ENCODE measurements at regions not wholly inside any gene's neighbourhood (a gene's known extent, or its start where the extent isn't known, plus 50 kb on each side); places are given as distances from the start of the nearest gene placed in this dataset.

GRCh38 chr16:82421851-82422250 is 204.9 kb upstream of the CDH13 start:
- TF ChIP-seq TSHZ2 (CRISPR knock-in tag; IDR thresholded peaks at IDR 0.05): no peak
- no peak for TF ChIP-seq ESRRG (CRISPR knock-in tag; IDR thresholded peaks at IDR 0.05)
- no peak for TF ChIP-seq CSDC2 (CRISPR knock-in tag; IDR thresholded peaks at IDR 0.05)
- no peak for TF ChIP-seq GLIS3 (CRISPR knock-in tag; IDR thresholded peaks at IDR 0.05)
- no peak for TF ChIP-seq TOX (CRISPR knock-in tag; IDR thresholded peaks at IDR 0.05; ENCODE audit: borderline replicate concordance)
- TF ChIP-seq CREB5 (CRISPR knock-in tag; IDR thresholded peaks at IDR 0.05; ENCODE audit: low read depth): no peak
- no peak for TF ChIP-seq ZFP3 (CRISPR knock-in tag; IDR thresholded peaks at IDR 0.05)
- TF ChIP-seq ZFP30 (CRISPR knock-in tag; IDR thresholded peaks at IDR 0.05): no peak
- TF ChIP-seq TCF4 (CRISPR knock-in tag; IDR thresholded peaks at IDR 0.05; ENCODE audit: borderline replicate concordance): no peak

All from SK-N-SH treated with all-trans-retinoic acid at 6 μM for 48 hours (cell line).